DOHH2 (cell line): ENCODE measurements at regions not wholly inside any gene's neighbourhood (a gene's known extent, or its start where the extent isn't known, plus 50 kb on each side); places are given as distances from the start of the nearest gene placed in this dataset.
"Not testable (repeated sequence)": the region's sequence is repeated elsewhere in the genome, so short reads cannot be mapped to it uniquely, and the experiment has no call there.

Experiments
- H3F3A ChIP-seq: fragments of 200-600 bp; sonication (generic), shearing (Covaris generic); 2 replicates; pipeline ENCODE4 v1.6.0; 2016; ENCODE audit warnings: antibody characterized with exemption, mild to moderate bottlenecking; ENCODE audit not compliant: control insufficient read depth, insufficient read depth
- H3K27ac ChIP-seq: fragments of 200-600 bp; sonication (generic); 2 replicates; pipeline ENCODE4 v1.5.1; 2014; ENCODE audit warnings: low read depth, mild to moderate bottlenecking, low read length, moderate library complexity
- H3K27me3 ChIP-seq: fragments of 200-600 bp; sonication (generic); 2 replicates; pipeline ENCODE4 v1.6.1; 2014; ENCODE audit warnings: mild to moderate bottlenecking, low read length, mixed read lengths; ENCODE audit not compliant: control insufficient read depth
- H3K36me3 ChIP-seq: fragments of 200-600 bp; sonication (generic); 2 replicates; pipeline ENCODE4 v1.6.1; 2014; ENCODE audit warnings: mild to moderate bottlenecking, low read length, moderate library complexity, mixed read lengths; ENCODE audit not compliant: control insufficient read depth
- H3K4me1 ChIP-seq: fragments of 200-600 bp; sonication (generic); 2 replicates; pipeline ENCODE4 v1.6.1; 2014; ENCODE audit warnings: mild to moderate bottlenecking, low read length, mixed read lengths; ENCODE audit not compliant: control insufficient read depth
- H3K4me2 ChIP-seq: fragments of 200-600 bp; sonication (generic); 2 replicates; pipeline ENCODE4 v1.6.0; 2014; ENCODE audit warnings: mild to moderate bottlenecking, low read length, moderate library complexity
- H3K4me3 ChIP-seq: fragments of 200-600 bp; sonication (generic); 2 replicates; pipeline ENCODE4 v1.5.1; 2014; ENCODE audit warnings: mild to moderate bottlenecking, low read length, mixed read lengths
- H3K79me2 ChIP-seq: fragments of 200-600 bp; sonication (generic); 2 replicates; pipeline ENCODE4 v1.6.1; 2014; ENCODE audit warnings: mild to moderate bottlenecking, low read length, mixed read lengths; ENCODE audit not compliant: control insufficient read depth
- H3K9me2 ChIP-seq: fragments of 200-600 bp; sonication (generic); replicated peaks from 2 replicates; pipeline ENCODE4 v1.6.1; 2014; ENCODE audit warnings: mild to moderate bottlenecking, low read length, mixed read lengths; ENCODE audit not compliant: control insufficient read depth
- H3K9me3 ChIP-seq: fragments of 200-600 bp; sonication (generic); 2 replicates; pipeline ENCODE4 v1.6.1; 2014; ENCODE audit warnings: antibody characterized with exemption, low read length, mixed read lengths; ENCODE audit not compliant: control insufficient read depth, insufficient read depth
- H4K20me1 ChIP-seq: fragments of 200-600 bp; sonication (generic); 2 replicates; pipeline ENCODE4 v1.6.0; 2014; ENCODE audit warnings: low read depth, mild to moderate bottlenecking, antibody characterized with exemption, low read length, moderate library complexity; ENCODE audit not compliant: control insufficient read depth, insufficient read depth
- CTCF ChIP-seq: fragments of 200-600 bp; sonication (generic); IDR thresholded peaks from one replicate; pipeline ENCODE4 v1.5.1; 2014; ENCODE audit warnings: antibody characterized with exemption, mild to moderate bottlenecking, low read depth, low read length; ENCODE audit not compliant: poor library complexity, severe bottlenecking
- EZH2phosphoT487 ChIP-seq: fragments of 200-600 bp; sonication (generic); IDR thresholded peaks from 2 replicates; pipeline ENCODE4 v1.6.1; 2017; ENCODE audit warnings: borderline replicate concordance, mild to moderate bottlenecking, antibody characterized with exemption, low read length, moderate library complexity, mixed read lengths

- Histone ChIP-seq H3K36me3 (no peaks in the 10 kb centered on the region), H4K20me1 (no peaks in the 10 kb centered on the region), H3K27ac (no peak overlapping the region), H3K79me2 (no peaks in the 10 kb centered on the region), H3K27me3 (no peaks in the 10 kb centered on the region), H3K4me2 (no peak overlapping the region), H3K9me2 (no peaks in the 10 kb centered on the region), H3K9me3 (no peaks in the 10 kb centered on the region; the same call in 1 of the 2 replicates), H3K4me3 (no peak overlapping the region), H3F3A (no peaks in the 10 kb centered on the region), H3K4me1 (no peaks in the 10 kb centered on the region)
- no peak for TF ChIP-seq EZH2phosphoT487
- no peak for TF ChIP-seq CTCF
Measured at GRCh38 chr10:64574371-64574770, 1053.2 kb downstream of the REEP3 start.

GRCh38 chr10:64576497-64576896, 1055.3 kb downstream of the REEP3 start:
- Histone ChIP-seq H3F3A (no peaks in the 10 kb centered on the region), H3K9me2 (no peaks in the 10 kb centered on the region), H3K79me2 (no peaks in the 10 kb centered on the region), H3K36me3 (no peaks in the 10 kb centered on the region), H3K9me3 (no peaks in the 10 kb centered on the region; the same call in 1 of the 2 replicates), H3K4me3 (no peak overlapping the region), H4K20me1 (no peaks in the 10 kb centered on the region), H3K4me2 (no peak overlapping the region), H3K4me1 (no peaks in the 10 kb centered on the region), H3K27ac (no peak overlapping the region), H3K27me3 (no peaks in the 10 kb centered on the region)
- TF ChIP-seq EZH2phosphoT487, result no peak
- no peak for TF ChIP-seq CTCF

DNA sequence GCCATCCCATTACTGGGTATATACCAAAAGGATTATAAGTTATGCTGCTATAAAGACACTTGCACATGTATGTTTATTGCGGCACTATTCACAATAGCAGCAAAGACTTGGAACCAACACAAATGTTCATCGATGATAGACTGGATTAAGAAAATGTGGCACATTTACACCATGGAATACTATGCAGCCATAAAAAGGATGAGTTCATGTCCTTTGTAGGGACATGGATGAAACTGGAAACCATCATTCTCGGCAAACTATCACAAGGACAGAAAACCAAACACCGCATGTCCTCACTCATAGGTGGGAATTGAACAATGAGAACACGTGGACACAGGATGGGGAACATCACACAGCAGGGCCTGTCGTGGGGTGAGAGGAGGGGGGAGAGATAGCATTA, 1057.6 kb downstream of the REEP3 start:
- not testable (repeated sequence) for H3K27ac ChIP-seq, H3K9me3 ChIP-seq, H3F3A ChIP-seq, H3K36me3 ChIP-seq, H3K27me3 ChIP-seq, H4K20me1 ChIP-seq, H3K79me2 ChIP-seq, H3K4me2 ChIP-seq, H3K4me1 ChIP-seq, H3K9me2 ChIP-seq, H3K4me3 ChIP-seq

DNA sequence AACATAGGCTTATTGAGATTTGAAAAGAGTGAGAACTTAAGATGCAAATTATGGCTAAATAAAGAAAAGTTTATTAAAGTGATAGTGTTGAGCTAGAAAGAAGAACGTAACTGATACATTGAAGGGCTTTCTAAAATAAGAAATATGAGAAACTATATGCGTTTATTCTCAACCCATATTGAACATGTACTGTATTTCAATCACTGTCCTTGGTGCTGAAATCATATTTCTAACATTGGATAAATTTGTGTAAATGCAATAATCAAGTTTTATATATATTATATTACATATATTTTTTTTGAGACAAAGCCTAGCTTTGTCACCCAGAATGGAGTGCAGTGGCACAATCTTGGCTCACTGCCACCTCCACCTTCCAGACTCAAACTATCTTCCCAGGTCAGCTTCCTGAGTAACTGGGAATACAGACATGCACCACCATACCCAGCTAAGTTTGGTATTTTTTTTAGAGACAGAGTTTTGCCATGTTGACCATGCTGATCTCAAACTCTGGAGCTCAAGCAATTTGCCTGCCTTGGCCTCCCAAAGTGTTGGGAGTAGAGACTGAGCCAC, 1065.8 kb downstream of the REEP3 start:
- H4K20me1 ChIP-seq, result no peaks in the 10 kb centered on the region
- H3K36me3 ChIP-seq, result no peaks in the 10 kb centered on the region
- H3K27ac ChIP-seq, result no peak overlapping the region
- H3K9me3 ChIP-seq, result no peaks in the 10 kb centered on the region
- H3K4me2 ChIP-seq, result no peak overlapping the region
- H3F3A ChIP-seq, result no peaks in the 10 kb centered on the region
- no peaks in the 10 kb centered on the region for H3K27me3 ChIP-seq
- H3K4me1 ChIP-seq, result no peaks in the 10 kb centered on the region
- H3K9me2 ChIP-seq, result no peaks in the 10 kb centered on the region
- TF ChIP-seq CTCF (no peak), EZH2phosphoT487 (no peak)
- H3K4me3 ChIP-seq, result no peak overlapping the region
- no peaks in the 10 kb centered on the region for H3K79me2 ChIP-seq
